ENCODE measurements at regions not wholly inside any gene's neighbourhood (a gene's known extent, or its start where the extent isn't known, plus 50 kb on each side); places are given as distances from the start of the nearest gene placed in this dataset.

- TF ChIP-seq EZH2 (IDR thresholded peaks at IDR 0.05; ENCODE audit: low read length, missing control alignments), result no peak
- TF ChIP-seq CTCF (conservative IDR thresholded peaks at IDR 0.05 in 1 of 2, IDR thresholded peaks at IDR 0.05 in 1 of 2; ENCODE audit: low read depth in 1 of 2, low read length in 2 of 2), result no peak
Observed at GRCh38 chr3:26245236-26245635, 377.3 kb upstream of the LRRC3B start.
